GM19438 (cell line): ENCODE measurements at regions not wholly inside any gene's neighbourhood (a gene's known extent, or its start where the extent isn't known, plus 50 kb on each side); places are given as distances from the start of the nearest gene placed in this dataset.
"Not testable (repeated sequence)": the region's sequence is repeated elsewhere in the genome, so short reads cannot be mapped to it uniquely, and the experiment has no call there.

Experiments
- ATAC-seq: cut with Tn5 transposase; IDR thresholded peaks from one replicate; pipeline ENCODE4 v1.9.1; 2021; ENCODE audit warnings: low read depth; ENCODE audit not compliant: unreplicated experiment

GRCh38 chr5:6243706-6244338 lies 134.5 kb downstream of the MED10 start:
- ATAC-seq, result no peak

- not testable (repeated sequence) for ATAC-seq
These were observed 137.3 kb downstream of the MED10 start for GRCh38 chr5:6241056-6241455.

GRCh38 chr5:6236858-6237481 lies 141.4 kb downstream of the MED10 start:
- ATAC-seq, result peak; percentile 77

GRCh38 chr5:6236170-6236793 lies 142.1 kb downstream of the MED10 start:
- no peak for ATAC-seq

- no peak for ATAC-seq
These were observed 142.6 kb downstream of the MED10 start for GRCh38 chr5:6235726-6236125.

GRCh38 chr5:6228257-6229250 lies 149.8 kb downstream of the MED10 start:
- ATAC-seq, result no peak

- ATAC-seq, result no peak
These were observed 153.2 kb downstream of the MED10 start for GRCh38 chr5:6225121-6225607.

- no peak for ATAC-seq
These were observed 153.9 kb downstream of the MED10 start for GRCh38 chr5:6224406-6224805.

- ATAC-seq, result no peak
These were observed 155.4 kb downstream of the MED10 start for GRCh38 chr5:6222899-6223298.

GRCh38 chr5:6222121-6222520 lies 156.2 kb downstream of the MED10 start:
- no peak for ATAC-seq

- ATAC-seq, result no peak
These were observed 157.2 kb downstream of the MED10 start for GRCh38 chr5:6221141-6221626.

GRCh38 chr5:6220346-6221088 lies 157.8 kb downstream of the MED10 start:
- no peak for ATAC-seq

- no peak for ATAC-seq
These were observed 159.8 kb downstream of the MED10 start for GRCh38 chr5:6218517-6218916.

GRCh38 chr5:6218116-6218515 lies 160.2 kb downstream of the MED10 start:
- no peak for ATAC-seq

GRCh38 chr5:6216471-6217075 lies 161.8 kb downstream of the MED10 start:
- no peak for ATAC-seq

GRCh38 chr5:6215891-6216290 lies 162.5 kb downstream of the MED10 start:
- ATAC-seq, result no peak

- ATAC-seq, result no peak
These were observed 166.1 kb downstream of the MED10 start for GRCh38 chr5:6212244-6212643.

GRCh38 chr5:6206501-6206900 lies 171.8 kb downstream of the MED10 start:
- ATAC-seq, result no peak

GRCh38 chr5:6202968-6203365 lies 175.4 kb downstream of the MED10 start:
- ATAC-seq, result no peak
